ENCODE measurements at regions not wholly inside any gene's neighbourhood (a gene's known extent, or its start where the extent isn't known, plus 50 kb on each side); places are given as distances from the start of the nearest gene placed in this dataset.

DNA sequence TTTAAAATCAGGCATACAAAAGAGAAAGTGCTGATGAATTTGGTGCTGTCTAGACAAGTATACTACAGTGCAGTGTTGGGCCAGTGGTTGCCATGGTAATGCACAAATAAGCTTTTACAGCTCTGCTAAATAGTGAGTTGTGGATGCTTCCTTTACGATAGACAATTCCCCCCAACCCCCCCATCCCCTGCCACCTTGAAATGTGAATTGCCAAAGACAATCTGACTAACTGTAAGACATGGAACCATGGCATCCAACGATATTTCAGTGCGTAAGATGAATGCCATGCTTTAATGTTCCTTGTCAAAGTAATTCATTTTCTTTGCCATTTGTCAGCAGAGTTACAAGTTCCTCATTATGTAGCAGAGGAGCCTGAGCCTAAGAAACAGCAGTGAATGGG lies 91.5 kb upstream of the NREP start:
- TF ChIP-seq, protein P1, sequence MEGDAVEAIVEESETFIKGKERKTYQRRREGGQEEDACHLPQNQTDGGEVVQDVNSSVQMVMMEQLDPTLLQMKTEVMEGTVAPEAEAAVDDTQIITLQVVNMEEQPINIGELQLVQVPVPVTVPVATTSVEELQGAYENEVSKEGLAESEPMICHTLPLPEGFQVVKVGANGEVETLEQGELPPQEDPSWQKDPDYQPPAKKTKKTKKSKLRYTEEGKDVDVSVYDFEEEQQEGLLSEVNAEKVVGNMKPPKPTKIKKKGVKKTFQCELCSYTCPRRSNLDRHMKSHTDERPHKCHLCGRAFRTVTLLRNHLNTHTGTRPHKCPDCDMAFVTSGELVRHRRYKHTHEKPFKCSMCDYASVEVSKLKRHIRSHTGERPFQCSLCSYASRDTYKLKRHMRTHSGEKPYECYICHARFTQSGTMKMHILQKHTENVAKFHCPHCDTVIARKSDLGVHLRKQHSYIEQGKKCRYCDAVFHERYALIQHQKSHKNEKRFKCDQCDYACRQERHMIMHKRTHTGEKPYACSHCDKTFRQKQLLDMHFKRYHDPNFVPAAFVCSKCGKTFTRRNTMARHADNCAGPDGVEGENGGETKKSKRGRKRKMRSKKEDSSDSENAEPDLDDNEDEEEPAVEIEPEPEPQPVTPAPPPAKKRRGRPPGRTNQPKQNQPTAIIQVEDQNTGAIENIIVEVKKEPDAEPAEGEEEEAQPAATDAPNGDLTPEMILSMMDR (IDR thresholded peaks at IDR 0.05), result no peak
- no peak for TF ChIP-seq POLR2A (IDR thresholded peaks at IDR 0.05)

All from esophagus squamous epithelium (tissue), 4 donors.